ENCODE measurements at regions not wholly inside any gene's neighbourhood (a gene's known extent, or its start where the extent isn't known, plus 50 kb on each side); places are given as distances from the start of the nearest gene placed in this dataset.

DNA sequence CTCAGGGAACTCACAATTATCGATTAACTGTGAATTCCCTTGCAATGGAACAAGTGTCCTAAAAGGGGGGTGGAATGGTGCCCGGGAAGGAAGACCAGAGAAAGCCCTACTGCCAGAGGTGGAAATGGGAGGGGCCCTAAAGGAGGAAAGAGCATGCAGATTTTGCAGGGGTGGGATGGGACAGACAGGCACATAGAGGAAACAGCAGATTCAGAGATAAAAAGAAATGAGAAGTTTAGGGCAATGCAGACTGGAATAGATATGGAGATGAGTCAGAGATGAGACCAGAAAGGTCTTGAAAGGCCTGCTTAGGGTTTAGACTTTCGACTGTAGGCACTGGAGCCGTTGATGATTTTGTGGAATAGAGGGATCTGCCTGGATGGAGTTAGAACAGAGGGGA, 57.4 kb upstream of the PITX2 start:
- TF ChIP-seq RAD21 (conservative IDR thresholded peaks at IDR 0.05) (no peak), EZH2 (IDR thresholded peaks at IDR 0.05; ENCODE audit: borderline replicate concordance, insufficient read depth, low read length, poor library complexity, severe bottlenecking) (no peak)
